Smooth muscle cell (in vitro differentiated cells): ENCODE measurements at regions not wholly inside any gene's neighbourhood (a gene's known extent, or its start where the extent isn't known, plus 50 kb on each side); places are given as distances from the start of the nearest gene placed in this dataset.

ENCODE experiments used
- DNase-seq: peaks from one replicate; lab custom pipeline; 2025; ENCODE audit not compliant: unreplicated experiment; lab: John Stamatoyannopoulos, UW
- H2AFZ ChIP-seq: fragments of 200-600 bp; sonication (generic); 2 replicates; pipeline ENCODE4 v1.6.0; 2016; ENCODE audit warnings: antibody characterized with exemption, low read depth, mild to moderate bottlenecking
- H3F3A ChIP-seq: fragments of 200-600 bp; sonication (generic); 2 replicates; pipeline ENCODE4 v1.6.0; 2017; ENCODE audit warnings: antibody characterized with exemption, low read depth
- H3K27ac ChIP-seq: fragments of 200-600 bp; sonication (generic); 2 replicates; pipeline ENCODE4 v1.5.1; 2016; ENCODE audit warnings: low read depth, mild to moderate bottlenecking
- H3K27me3 ChIP-seq: fragments of 200-600 bp; sonication (generic); 2 replicates; pipeline ENCODE4 v1.6.1; 2016; ENCODE audit warnings: low read depth, mild to moderate bottlenecking
- H3K36me3 ChIP-seq: fragments of 200-600 bp; sonication (generic); 2 replicates; pipeline ENCODE4 v1.5.1; 2016; ENCODE audit warnings: low read depth
- H3K4me1 ChIP-seq: fragments of 200-600 bp; sonication (generic); 2 replicates; pipeline ENCODE4 v1.5.1; 2016; ENCODE audit warnings: low read depth
- H3K4me2 ChIP-seq: fragments of 200-600 bp; sonication (generic); 2 replicates; pipeline ENCODE4 v1.6.0; 2016; ENCODE audit warnings: mild to moderate bottlenecking
- H3K4me3 ChIP-seq: fragments of 200-600 bp; sonication (generic); 2 replicates; pipeline ENCODE4 v1.5.1; 2016; ENCODE audit warnings: mild to moderate bottlenecking
- H3K79me2 ChIP-seq: fragments of 200-600 bp; sonication (generic); 2 replicates; pipeline ENCODE4 v1.6.0; 2016; ENCODE audit warnings: low read depth, mild to moderate bottlenecking
- H3K9ac ChIP-seq: fragments of 200-600 bp; sonication (generic); 2 replicates; pipeline ENCODE4 v1.6.0; 2016; ENCODE audit warnings: low read depth
- H3K9me3 ChIP-seq: fragments of 200-600 bp; sonication (generic); replicated peaks from 2 replicates; pipeline ENCODE4 v1.5.1; 2016; ENCODE audit warnings: low read depth
- H4K20me1 ChIP-seq: fragments of 200-600 bp; sonication (generic); 2 replicates; pipeline ENCODE4 v1.6.0; 2016; ENCODE audit warnings: low read depth
- WGBS: methylation state at CpG from one replicate; pipeline ENCODE4 v1.1.7; 2016; ENCODE audit warnings: low lambda C conversion rate; 5-methylcytosine and 5-hydroxymethylcytosine counted together
- TF ChIP-seq, protein P1 (sequence below): fragments of 200-600 bp; sonication (generic); IDR thresholded peaks from 2 replicates; pipeline ENCODE4 v1.5.1; 2017; ENCODE audit warnings: borderline replicate concordance, mild to moderate bottlenecking, antibody characterized with exemption; ENCODE audit not compliant: insufficient read depth, poor library complexity, severe bottlenecking

DNA sequence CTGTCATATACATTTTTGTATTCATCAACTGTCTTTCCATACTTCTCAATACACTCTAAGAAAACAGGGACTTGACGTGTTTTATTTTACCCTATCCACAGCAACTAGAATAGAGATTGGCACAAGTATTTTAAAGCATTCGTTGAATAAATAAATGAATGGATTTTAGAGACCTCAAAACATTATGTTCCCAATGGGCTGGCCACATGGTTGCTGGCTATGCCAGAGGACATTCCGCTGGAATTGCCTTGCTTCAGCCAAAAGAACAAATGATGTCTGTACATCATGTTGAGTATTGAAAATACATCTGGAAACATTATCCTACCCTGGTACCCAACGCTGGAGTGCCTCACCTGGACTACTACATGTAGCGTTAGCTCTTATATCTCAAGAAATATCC is 132.8 kb upstream of the RAP1B start:
- Histone ChIP-seq H3F3A (no peaks in the 10 kb centered on the region), H4K20me1 (no peaks in the 10 kb centered on the region), H3K9me3 (no peaks in the 10 kb centered on the region), H3K4me2 (no peak overlapping the region), H2AFZ (no peak overlapping the region), H3K27me3 (no peaks in the 10 kb centered on the region), H3K79me2 (no peaks in the 10 kb centered on the region), H3K4me3 (no peak overlapping the region), H3K27ac (no peak overlapping the region), H3K36me3 (no peaks in the 10 kb centered on the region), H3K4me1 (no peaks in the 10 kb centered on the region), H3K9ac (no peak overlapping the region)
- no peak for DNase-seq
- TF ChIP-seq, protein P1, sequence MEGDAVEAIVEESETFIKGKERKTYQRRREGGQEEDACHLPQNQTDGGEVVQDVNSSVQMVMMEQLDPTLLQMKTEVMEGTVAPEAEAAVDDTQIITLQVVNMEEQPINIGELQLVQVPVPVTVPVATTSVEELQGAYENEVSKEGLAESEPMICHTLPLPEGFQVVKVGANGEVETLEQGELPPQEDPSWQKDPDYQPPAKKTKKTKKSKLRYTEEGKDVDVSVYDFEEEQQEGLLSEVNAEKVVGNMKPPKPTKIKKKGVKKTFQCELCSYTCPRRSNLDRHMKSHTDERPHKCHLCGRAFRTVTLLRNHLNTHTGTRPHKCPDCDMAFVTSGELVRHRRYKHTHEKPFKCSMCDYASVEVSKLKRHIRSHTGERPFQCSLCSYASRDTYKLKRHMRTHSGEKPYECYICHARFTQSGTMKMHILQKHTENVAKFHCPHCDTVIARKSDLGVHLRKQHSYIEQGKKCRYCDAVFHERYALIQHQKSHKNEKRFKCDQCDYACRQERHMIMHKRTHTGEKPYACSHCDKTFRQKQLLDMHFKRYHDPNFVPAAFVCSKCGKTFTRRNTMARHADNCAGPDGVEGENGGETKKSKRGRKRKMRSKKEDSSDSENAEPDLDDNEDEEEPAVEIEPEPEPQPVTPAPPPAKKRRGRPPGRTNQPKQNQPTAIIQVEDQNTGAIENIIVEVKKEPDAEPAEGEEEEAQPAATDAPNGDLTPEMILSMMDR = no peak
- WGBS = 97% methylated on average over 5 of the region's 5 CpGs

DNA sequence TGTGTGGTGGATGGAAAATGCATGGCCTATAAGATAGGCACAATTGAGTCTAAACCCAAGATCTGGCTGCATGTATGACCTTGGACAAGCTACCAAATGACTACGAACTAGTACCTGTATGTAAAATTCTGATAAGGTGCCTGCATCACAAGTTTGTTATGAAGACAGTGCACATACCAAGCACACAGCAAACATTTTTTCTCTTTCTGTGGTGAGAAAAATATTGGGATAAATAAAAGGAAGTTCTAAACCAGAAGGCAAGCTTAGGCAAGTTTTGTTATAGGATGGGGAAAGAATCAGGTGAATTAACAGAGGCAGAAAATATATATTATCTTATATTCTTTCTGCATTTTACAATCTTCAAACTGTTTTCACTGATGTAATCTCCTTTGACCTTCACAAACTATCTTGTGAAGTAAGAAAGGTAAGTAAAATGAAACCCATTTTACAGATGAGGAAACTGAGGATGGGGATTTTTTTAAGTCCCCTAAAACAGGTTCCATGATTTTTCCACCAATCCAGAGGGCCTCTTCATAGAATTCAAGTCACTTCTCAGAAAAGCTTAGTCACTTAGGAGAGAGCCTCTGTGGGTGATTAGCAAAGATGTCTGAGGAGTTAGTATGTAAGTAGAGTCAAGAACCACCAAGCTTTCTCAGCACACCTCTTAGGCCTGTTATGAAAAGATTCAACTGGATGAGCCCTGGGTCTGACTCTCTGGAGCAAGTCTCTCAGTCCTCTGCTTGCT is 132.0 kb upstream of the RAP1B start:
- WGBS = 94% methylated on average over 1 of the region's 1 CpG
- no peaks in the 10 kb centered on the region for H3K9me3 ChIP-seq
- no peaks in the 10 kb centered on the region for H3K79me2 ChIP-seq
- no peak overlapping the region for H3K9ac ChIP-seq
- no peaks in the 10 kb centered on the region for H3K36me3 ChIP-seq
- DNase-seq = no peak
- no peak overlapping the region for H3K4me3 ChIP-seq
- H3K4me1 ChIP-seq = no peaks in the 10 kb centered on the region
- H3K27ac ChIP-seq = peak overlapping the region; percentile 48
- H2AFZ ChIP-seq = no peak overlapping the region
- H3K27me3 ChIP-seq = no peaks in the 10 kb centered on the region
- H3F3A ChIP-seq = no peaks in the 10 kb centered on the region
- TF ChIP-seq, protein P1 = no peak
- no peaks in the 10 kb centered on the region for H4K20me1 ChIP-seq
- no peak overlapping the region for H3K4me2 ChIP-seq

DNA sequence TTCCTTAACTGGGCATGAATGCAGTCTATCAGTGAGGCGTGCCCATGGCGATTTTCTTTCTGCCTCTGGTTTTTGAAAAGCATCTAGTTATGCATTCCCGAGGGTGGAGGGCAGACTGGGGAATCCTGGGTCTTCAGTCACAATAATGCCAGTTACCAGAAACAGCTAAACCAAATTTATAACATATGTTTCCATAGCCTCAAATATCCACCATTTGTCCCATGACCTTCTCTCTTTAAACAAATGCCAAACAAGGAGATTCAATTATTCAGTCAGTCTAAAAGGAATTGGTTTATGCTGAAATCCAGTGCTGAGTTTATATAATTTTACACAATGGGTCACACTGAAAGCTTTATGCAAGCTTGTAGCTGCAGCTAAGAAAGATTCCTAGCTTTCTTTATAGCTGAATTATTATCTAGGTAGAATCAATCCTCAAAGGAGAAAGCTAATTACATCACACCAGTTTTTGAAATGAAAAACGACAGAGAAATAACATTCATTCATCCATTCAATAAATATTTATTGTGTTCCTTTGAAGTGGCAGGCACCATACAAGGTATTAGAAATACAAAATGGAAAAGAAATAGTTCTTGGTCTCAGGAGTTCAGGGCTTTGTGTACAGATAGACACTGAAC is 131.3 kb upstream of the RAP1B start:
- peak overlapping the region; percentile 48 for H3K27ac ChIP-seq
- 54% methylated on average over 4 of the region's 4 CpGs for WGBS
- no peaks in the 10 kb centered on the region for H3K27me3 ChIP-seq
- H3K9me3 ChIP-seq = no peaks in the 10 kb centered on the region
- no peaks in the 10 kb centered on the region for H3K79me2 ChIP-seq
- H4K20me1 ChIP-seq = no peaks in the 10 kb centered on the region
- H2AFZ ChIP-seq = no peak overlapping the region
- no peaks in the 10 kb centered on the region for H3F3A ChIP-seq
- no peaks in the 10 kb centered on the region for H3K36me3 ChIP-seq
- TF ChIP-seq, protein P1 = no peak
- H3K4me3 ChIP-seq = no peak overlapping the region
- DNase-seq = no peak
- H3K9ac ChIP-seq = no peak overlapping the region
- no peaks in the 10 kb centered on the region for H3K4me1 ChIP-seq
- H3K4me2 ChIP-seq = peak overlapping the region; percentile 50
